ENCODE measurements at regions not wholly inside any gene's neighbourhood (a gene's known extent, or its start where the extent isn't known, plus 50 kb on each side); places are given as distances from the start of the nearest gene placed in this dataset.

DNA sequence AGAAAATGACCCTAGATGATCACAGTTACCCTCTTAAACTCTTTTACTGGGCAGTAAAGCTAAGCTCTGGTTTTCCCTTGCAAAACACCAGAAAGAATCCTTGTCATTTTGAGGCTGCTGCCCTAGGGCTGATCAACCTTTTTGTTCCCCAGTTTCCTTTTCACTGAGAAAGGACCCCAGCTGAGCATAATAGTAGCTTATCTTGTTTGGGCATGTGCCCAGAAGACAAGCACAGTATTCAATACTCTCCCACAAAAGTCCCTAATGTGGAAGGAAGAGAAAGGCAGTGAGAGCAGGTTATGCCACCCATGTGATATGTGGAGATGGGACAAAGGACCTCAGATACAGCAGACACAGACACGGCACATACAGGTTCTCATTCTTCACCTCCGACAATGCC is 332.6 kb upstream of the TMPO start:
- DNase-seq (ENCODE audit: low read depth, low spot score), result no peak
- H3K4me3 ChIP-seq, result no peak overlapping the region
- no peaks in the 10 kb centered on the region for H3K9me3 ChIP-seq (ENCODE audit: low read depth, low read length)
- no peak overlapping the region for H3K9ac ChIP-seq (ENCODE audit: insufficient read length)
- no peaks in the 10 kb centered on the region for H3K36me3 ChIP-seq (ENCODE audit: insufficient read depth, low read length)
- H3K27ac ChIP-seq, result no peak overlapping the region
- TF ChIP-seq EZH2 (IDR thresholded peaks at IDR 0.05) (no peak), FOXP2 (optimal IDR thresholded peaks at IDR 0.05; ENCODE audit: control extremely low read depth, extremely low read length, insufficient read depth) (no peak), POLR2AphosphoS5 (IDR thresholded peaks at IDR 0.05; ENCODE audit: borderline replicate concordance, low read depth, low read length) (no peak)

DNA sequence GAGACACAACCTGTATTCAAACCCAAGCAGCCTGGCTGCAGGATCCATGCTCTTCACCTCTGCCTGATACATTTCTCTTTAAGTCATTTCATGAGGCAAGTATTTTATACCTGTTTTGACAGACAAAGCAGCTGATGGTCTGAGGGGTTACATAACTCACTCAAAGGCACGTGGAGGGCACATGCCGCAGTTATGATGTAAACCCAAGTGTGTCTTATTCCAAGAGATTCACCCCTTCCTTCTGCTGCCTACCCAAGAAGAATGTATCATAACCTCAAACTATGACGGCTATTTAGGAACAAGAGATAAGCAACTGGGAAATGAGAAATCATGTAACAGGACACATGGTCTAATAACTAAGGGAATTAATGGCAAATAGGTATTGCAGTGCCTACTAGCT is 329.8 kb upstream of the TMPO start:
- no peak for DNase-seq (ENCODE audit: low read depth, low spot score)
- Histone ChIP-seq H3K4me3 (no peak overlapping the region), H3K27ac (no peak overlapping the region), H3K9me3 (ENCODE audit: low read depth, low read length) (no peaks in the 10 kb centered on the region), H3K9ac (ENCODE audit: insufficient read length) (no peak overlapping the region), H3K36me3 (ENCODE audit: insufficient read depth, low read length) (no peaks in the 10 kb centered on the region)
- TF ChIP-seq FOXP2 (optimal IDR thresholded peaks at IDR 0.05; ENCODE audit: control extremely low read depth, extremely low read length, insufficient read depth), result no peak
- TF ChIP-seq POLR2AphosphoS5 (IDR thresholded peaks at IDR 0.05; ENCODE audit: borderline replicate concordance, low read depth, low read length), result no peak
- no peak for TF ChIP-seq EZH2 (IDR thresholded peaks at IDR 0.05)

DNA sequence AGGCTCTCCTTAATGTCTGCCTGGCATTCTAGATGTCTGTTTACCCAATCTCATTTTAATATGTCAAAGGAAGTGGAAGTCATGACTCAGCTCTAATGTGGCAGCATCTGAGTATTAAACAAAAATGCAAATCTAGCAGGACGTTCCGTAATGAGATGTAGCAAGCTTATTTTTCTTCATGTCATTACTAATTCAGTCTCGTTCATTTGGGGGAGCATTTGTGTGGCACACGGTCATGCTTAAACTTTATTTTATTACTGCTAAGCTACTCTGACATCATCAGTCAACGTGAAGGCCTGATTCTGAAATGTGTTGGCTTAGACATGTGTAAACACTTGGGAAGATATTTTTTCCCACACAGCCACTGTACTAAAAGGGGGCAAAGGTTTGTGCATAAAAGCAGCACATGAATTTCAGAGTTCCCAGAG is 326.7 kb upstream of the TMPO start:
- H3K36me3 ChIP-seq (ENCODE audit: insufficient read depth, low read length), result no peaks in the 10 kb centered on the region
- peak; percentile 80 for DNase-seq (ENCODE audit: low read depth, low spot score)
- peak overlapping the region; percentile 81 for H3K27ac ChIP-seq
- peak overlapping the region; percentile 52 for H3K4me3 ChIP-seq
- TF ChIP-seq FOXP2 (optimal IDR thresholded peaks at IDR 0.05; ENCODE audit: control extremely low read depth, extremely low read length, insufficient read depth) (no peak), POLR2AphosphoS5 (IDR thresholded peaks at IDR 0.05; ENCODE audit: borderline replicate concordance, low read depth, low read length) (peak; percentile 25; the same call in 1 of the 2 replicates), EZH2 (IDR thresholded peaks at IDR 0.05) (no peak)
- no peaks in the 10 kb centered on the region for H3K9me3 ChIP-seq (ENCODE audit: low read depth, low read length)
- H3K9ac ChIP-seq (ENCODE audit: insufficient read length), result peak overlapping the region; percentile 38

DNA sequence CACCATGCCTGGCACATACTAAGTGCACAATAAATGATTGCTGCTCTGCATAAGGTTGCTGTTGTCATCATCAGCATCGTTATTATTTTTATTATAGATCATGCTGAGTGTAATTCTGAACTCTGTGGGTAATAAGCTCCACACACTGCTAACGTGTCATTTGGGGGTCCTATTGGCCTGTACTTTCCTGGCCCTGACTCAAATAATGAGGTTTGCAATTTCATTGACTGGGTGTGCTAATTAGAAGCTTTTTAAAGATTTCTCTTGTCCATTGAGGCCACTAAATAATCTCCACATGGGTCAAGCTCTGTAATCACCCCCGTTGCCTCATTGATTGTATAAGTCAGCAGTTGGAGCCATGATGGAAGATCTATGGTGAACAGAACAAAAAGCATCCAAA is 320.8 kb upstream of the TMPO start:
- Histone ChIP-seq H3K27ac (no peak overlapping the region), H3K36me3 (ENCODE audit: insufficient read depth, low read length) (no peaks in the 10 kb centered on the region), H3K9ac (ENCODE audit: insufficient read length) (no peak overlapping the region), H3K4me3 (no peak overlapping the region), H3K9me3 (ENCODE audit: low read depth, low read length) (no peaks in the 10 kb centered on the region)
- no peak for DNase-seq (ENCODE audit: low read depth, low spot score)
- TF ChIP-seq POLR2AphosphoS5 (IDR thresholded peaks at IDR 0.05; ENCODE audit: borderline replicate concordance, low read depth, low read length), result no peak

DNA sequence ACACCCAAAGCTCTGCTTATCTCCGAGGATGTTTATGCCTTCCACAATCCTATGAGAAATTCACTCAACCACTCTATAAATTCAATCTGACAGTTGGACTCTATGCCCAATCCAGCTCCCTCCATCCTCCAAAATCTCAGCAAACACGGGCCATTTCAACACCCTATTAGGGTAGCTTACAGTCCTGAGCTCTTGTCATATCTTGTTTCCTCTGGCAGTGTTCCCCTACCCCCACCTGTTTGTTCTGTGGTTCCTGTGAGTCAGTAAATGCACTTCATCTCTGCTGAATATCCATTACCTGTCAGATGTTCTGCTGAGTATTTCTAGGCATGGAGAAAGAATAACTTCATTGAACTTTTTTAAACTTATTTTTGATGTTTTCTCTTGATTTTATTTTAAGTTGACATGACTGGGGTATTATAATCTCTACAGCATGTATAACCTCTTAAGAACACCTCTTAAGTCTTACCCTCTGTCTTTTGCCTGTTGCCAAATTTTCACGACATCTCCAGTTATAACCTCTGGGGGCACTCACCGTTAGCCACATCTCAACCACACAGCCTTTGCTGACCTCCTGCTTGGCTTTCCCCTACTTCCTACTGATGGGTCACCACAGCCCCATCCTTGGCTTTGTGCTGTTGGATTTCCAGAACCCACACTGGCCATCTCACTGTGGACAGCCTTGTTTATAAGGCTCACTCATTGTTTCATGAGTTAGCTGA is 317.0 kb upstream of the TMPO start:
- TF ChIP-seq POLR2AphosphoS5 (IDR thresholded peaks at IDR 0.05; ENCODE audit: borderline replicate concordance, low read depth, low read length), result no peak
- TF ChIP-seq FOXP2 (optimal IDR thresholded peaks at IDR 0.05; ENCODE audit: control extremely low read depth, extremely low read length, insufficient read depth), result no peak
- no peak for TF ChIP-seq EZH2 (IDR thresholded peaks at IDR 0.05)
- Histone ChIP-seq H3K4me3 (no peak overlapping the region), H3K27ac (no peak overlapping the region), H3K9ac (ENCODE audit: insufficient read length) (no peak overlapping the region), H3K9me3 (ENCODE audit: low read depth, low read length) (no peaks in the 10 kb centered on the region), H3K36me3 (ENCODE audit: insufficient read depth, low read length) (no peaks in the 10 kb centered on the region)
- DNase-seq (ENCODE audit: low read depth, low spot score), result no peak

DNA sequence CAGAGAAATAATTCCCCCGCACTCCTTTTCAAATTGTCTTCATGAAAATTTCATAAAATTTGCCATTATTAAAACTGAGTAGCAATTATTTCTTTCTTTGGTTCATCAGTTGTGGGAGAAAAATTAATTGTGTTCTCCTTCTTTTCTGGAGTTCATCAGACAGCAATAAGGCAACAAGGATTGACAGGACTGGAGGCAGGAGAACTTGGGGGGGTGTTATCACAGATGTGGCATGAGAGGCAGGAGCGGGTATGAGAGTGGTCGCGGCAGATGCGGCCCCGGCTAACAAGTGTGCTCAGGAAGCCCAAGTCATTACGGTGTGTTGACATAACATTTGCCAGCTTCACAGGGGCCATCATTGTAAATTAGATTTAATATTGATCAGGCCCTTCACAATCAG is 306.6 kb upstream of the TMPO start:
- Histone ChIP-seq H3K4me3 (no peak overlapping the region), H3K36me3 (ENCODE audit: insufficient read depth, low read length) (no peaks in the 10 kb centered on the region), H3K9ac (ENCODE audit: insufficient read length) (no peak overlapping the region), H3K27ac (no peak overlapping the region), H3K9me3 (ENCODE audit: low read depth, low read length) (no peaks in the 10 kb centered on the region)
- no peak for DNase-seq (ENCODE audit: low read depth, low spot score)
- TF ChIP-seq FOXP2 (optimal IDR thresholded peaks at IDR 0.05; ENCODE audit: control extremely low read depth, extremely low read length, insufficient read depth) (no peak), EZH2 (IDR thresholded peaks at IDR 0.05) (no peak), POLR2AphosphoS5 (IDR thresholded peaks at IDR 0.05; ENCODE audit: borderline replicate concordance, low read depth, low read length) (no peak)

DNA sequence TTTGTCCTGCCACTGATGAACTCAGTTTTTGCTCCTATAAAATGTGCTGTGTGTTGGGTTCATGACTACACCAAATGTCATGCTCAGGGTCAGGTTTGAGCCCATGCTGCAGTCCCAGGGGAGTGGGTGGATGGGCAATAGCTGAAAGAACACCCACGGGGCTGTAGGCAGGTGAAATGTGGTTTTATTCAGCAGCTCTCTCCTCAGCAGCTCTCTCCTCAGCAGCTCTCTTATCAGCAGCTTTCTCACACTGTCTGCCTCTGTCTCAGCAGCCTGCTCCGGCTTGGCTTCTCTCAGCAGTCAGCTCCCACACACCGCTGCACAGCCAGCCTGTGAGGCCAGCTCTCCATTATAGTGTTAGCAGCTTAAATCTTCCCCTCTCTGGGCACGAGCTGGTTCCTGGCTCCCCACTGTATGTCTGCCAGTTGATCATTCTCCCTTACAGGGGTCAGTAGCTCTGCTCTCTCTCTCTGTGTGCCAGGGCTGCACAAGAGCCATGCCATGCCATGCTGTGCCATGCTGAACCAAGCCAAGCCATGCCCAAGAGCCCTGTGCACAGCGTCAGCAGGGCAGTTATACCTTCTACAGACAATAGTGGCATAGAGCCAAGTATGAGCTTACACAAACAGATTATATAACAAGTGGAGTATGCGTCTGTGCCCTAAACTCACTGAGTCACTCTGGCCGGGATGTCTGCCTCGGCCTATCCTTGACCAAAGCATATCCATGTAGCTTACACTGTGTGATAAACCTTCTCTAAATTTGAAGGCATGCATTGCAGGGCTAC is 303.3 kb upstream of the TMPO start:
- Histone ChIP-seq H3K27ac (no peak overlapping the region), H3K9ac (ENCODE audit: insufficient read length) (no peak overlapping the region), H3K4me3 (no peak overlapping the region), H3K9me3 (ENCODE audit: low read depth, low read length) (no peaks in the 10 kb centered on the region), H3K36me3 (ENCODE audit: insufficient read depth, low read length) (no peaks in the 10 kb centered on the region)
- TF ChIP-seq FOXP2 (optimal IDR thresholded peaks at IDR 0.05; ENCODE audit: control extremely low read depth, extremely low read length, insufficient read depth) (no peak), EZH2 (IDR thresholded peaks at IDR 0.05) (no peak), POLR2AphosphoS5 (IDR thresholded peaks at IDR 0.05; ENCODE audit: borderline replicate concordance, low read depth, low read length) (no peak)
- no peak for DNase-seq (ENCODE audit: low read depth, low spot score)

DNA sequence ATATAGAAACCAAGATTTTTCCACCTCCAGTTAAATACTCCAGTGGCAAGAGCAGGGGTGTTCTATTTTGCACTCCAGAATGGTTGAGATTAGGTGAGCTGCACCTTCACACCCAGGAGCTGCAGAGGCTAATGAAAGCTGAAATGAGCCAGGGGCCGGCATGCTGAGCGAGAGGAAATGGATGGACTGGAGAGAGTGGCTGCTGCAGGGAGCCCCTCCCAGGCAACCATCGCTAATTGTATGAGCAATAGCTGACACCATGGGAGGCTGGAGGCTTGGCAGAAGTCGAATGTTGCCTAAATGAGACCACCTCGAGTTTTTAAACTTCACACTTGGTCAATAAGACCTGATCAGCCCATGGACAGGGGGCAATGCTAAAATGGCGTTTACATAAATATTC is 301.8 kb upstream of the TMPO start:
- Histone ChIP-seq H3K27ac (no peak overlapping the region), H3K4me3 (no peak overlapping the region), H3K9ac (ENCODE audit: insufficient read length) (no peak overlapping the region), H3K36me3 (ENCODE audit: insufficient read depth, low read length) (no peaks in the 10 kb centered on the region), H3K9me3 (ENCODE audit: low read depth, low read length) (no peaks in the 10 kb centered on the region)
- TF ChIP-seq EZH2 (IDR thresholded peaks at IDR 0.05) (no peak), FOXP2 (optimal IDR thresholded peaks at IDR 0.05; ENCODE audit: control extremely low read depth, extremely low read length, insufficient read depth) (no peak), POLR2AphosphoS5 (IDR thresholded peaks at IDR 0.05; ENCODE audit: borderline replicate concordance, low read depth, low read length) (no peak)
- DNase-seq (ENCODE audit: low read depth, low spot score), result no peak

All from SK-N-MC (cell line).